K562 (cell line): ENCODE measurements at regions not wholly inside any gene's neighbourhood (a gene's known extent, or its start where the extent isn't known, plus 50 kb on each side); places are given as distances from the start of the nearest gene placed in this dataset.

Experiments used
- ATAC-seq: fragments of 200-7000 bp; cut with Tn5 transposase; 3 replicates; pipeline ENCODE4 v1.9.1; 2020; ENCODE audit warnings: moderate library complexity
- BruUV-seq: library from RNA; stranded (reverse); fragments of 400-500 nt; replicated peaks from 2 replicates; lab custom pipeline; 2021; lab: Mats Ljungman, UMichigan
- CTCF ChIA-PET: fragments of 300-600 bp; formaldehyde crosslinking; extraction: SDS; loops from one replicate; lab custom pipeline; 2021; ENCODE audit warnings: low intra/inter-chr PET ratio; lab: Yijun Ruan, JAX
- POLR2A ChIA-PET: fragments of 300-600, 350-650 bp; sonication (Branson Sonifier 250); formaldehyde crosslinking; extraction: SDS; loops from one replicate; lab custom pipeline; 2021; ENCODE audit warnings: antibody characterized with exemption, inconsistent platforms; lab: Yijun Ruan, JAX
- DNase-seq, 4 experiments: peaks; one replicate each; pipeline versions ENCODE4 v3.0.0 to v3.0.0-alpha.2; 2011 to 2018; ENCODE audit warnings: low spot score in 3 of 4, mixed read lengths in 3 of 4; ENCODE audit errors: extremely low read depth in 1 of 4
- FAIRE-seq: peaks from 2 replicates; lab custom pipeline; 2011; peaks lifted over from hg19 to GRCh38; lab: Jason Lieb, UNC
- H2AFZ ChIP-seq: 2 replicates; pipeline ENCODE4 v1.6.0; 2011; ENCODE audit warnings: low read depth, low read length, control low read depth, inconsistent platforms
- H3K27ac ChIP-seq: fragments of 200-600 bp; 3 replicates; pipeline ENCODE4 v1.8.0; 2011; ENCODE audit warnings: low read depth, mild to moderate bottlenecking, control low read depth, inconsistent platforms, low read length, moderate library complexity, mixed read lengths; ENCODE audit errors: extremely low read depth
- H3K27me3 ChIP-seq, 2 experiments: fragments of 300-600 bp in 1 of 2; 2 replicates in 1 of 2; 3 replicates in 1 of 2; pipeline versions ENCODE4 v1.6.0 to v1.8.0; 2011; ENCODE audit warnings: inconsistent platforms in 2 of 2, low read length in 2 of 2, mild to moderate bottlenecking in 1 of 2, mixed read lengths in 1 of 2, moderate library complexity in 1 of 2; ENCODE audit not compliant: control insufficient read depth in 2 of 2, insufficient read depth in 2 of 2
- H3K36me3 ChIP-seq: fragments of 300-600 bp; 3 replicates; pipeline ENCODE4 v1.8.0; 2011; ENCODE audit warnings: mild to moderate bottlenecking, low read length, inconsistent platforms; ENCODE audit not compliant: control insufficient read depth, insufficient read depth
- H3K4me1 ChIP-seq, 2 experiments: fragments of 200-600 bp in 1 of 2; replicated peaks in 1 of 2; 2 replicates in 1 of 2; 3 replicates in 1 of 2; pipeline versions ENCODE4 v1.5.1 to v1.8.0; 2011; ENCODE audit warnings: inconsistent platforms in 2 of 2, low read length in 2 of 2, mild to moderate bottlenecking in 1 of 2, mixed read lengths in 1 of 2, moderate library complexity in 1 of 2; ENCODE audit not compliant: control insufficient read depth in 2 of 2, insufficient read depth in 2 of 2
- H3K4me2 ChIP-seq: 2 replicates; pipeline ENCODE4 v1.6.1; 2011; ENCODE audit warnings: low read length, control low read depth, inconsistent platforms, mixed read lengths; ENCODE audit not compliant: insufficient read depth
- H3K4me3 ChIP-seq: fragments of 200-600 bp; sonication (generic), shearing (Covaris generic); 2 replicates; pipeline ENCODE4 v1.5.1; 2016; ENCODE audit warnings: control low read depth, inconsistent platforms
- H3K79me2 ChIP-seq: fragments of 200-600 bp; 3 replicates; pipeline ENCODE4 v1.8.0; 2011; ENCODE audit warnings: low read length, inconsistent platforms; ENCODE audit not compliant: control insufficient read depth, insufficient read depth
- H3K9ac ChIP-seq, 2 experiments: 2 replicates each; pipeline versions ENCODE4 v1.6.0 to v1.6.1; 2011; ENCODE audit warnings: low read depth in 2 of 2, low read length in 2 of 2, control low read depth in 1 of 2, inconsistent platforms in 1 of 2, mild to moderate bottlenecking in 1 of 2, mixed read lengths in 1 of 2; ENCODE audit not compliant: insufficient read depth in 1 of 2
- H3K9me1 ChIP-seq: one replicate; pipeline ENCODE4 v1.6.0; 2011; ENCODE audit warnings: inconsistent platforms, mild to moderate bottlenecking, low read length, moderate library complexity; ENCODE audit not compliant: control insufficient read depth, insufficient read depth
- H3K9me3 ChIP-seq: replicated peaks from 2 replicates; pipeline ENCODE4 v1.5.1; 2011; ENCODE audit warnings: low read depth, low read length, inconsistent platforms; ENCODE audit not compliant: control insufficient read depth, insufficient read depth
- H4K20me1 ChIP-seq: replicated peaks from 2 replicates; pipeline ENCODE4 v1.6.1; 2011; ENCODE audit warnings: low read length, inconsistent platforms, mixed read lengths; ENCODE audit not compliant: control insufficient read depth, insufficient read depth
- JUN ChIP-seq, 2 experiments: sonication (generic) in 1 of 2; formaldehyde crosslinking in 1 of 2; IDR thresholded peaks; 2 replicates each; pipeline versions ENCODE4 v1.6.1 to v1.8.0; 2012 to 2022; ENCODE audit warnings: borderline replicate concordance in 2 of 2, mild to moderate bottlenecking in 2 of 2, improper control_type of control experiment in 1 of 2, low read depth in 1 of 2, low read length in 1 of 2, missing genetic modification reagents in 1 of 2
- MECOM ChIP-seq: fragments of 250-450 bp; sonication (Bioruptor Pico); IDR thresholded peaks from 2 replicates; pipeline ENCODE4 v1.8.0; 2022; ENCODE audit warnings: inconsistent platforms
- TAF7 ChIP-seq: fragments of 450-650 bp; IDR thresholded peaks from 2 replicates; pipeline ENCODE4 v1.6.1; 2016; ENCODE audit warnings: missing genetic modification characterization, missing compliant biosample characterization
- TAF9B ChIP-seq: fragments of 450-650 bp; IDR thresholded peaks from 2 replicates; pipeline ENCODE4 v1.6.1; 2018; ENCODE audit warnings: mild to moderate bottlenecking; ENCODE audit not compliant: partially characterized antibody
- WGBS: fragments of 100-300 bp; shearing (Covaris generic); methylation state at CpG from one replicate; pipeline ENCODE4 v1.1.6; 2016; ENCODE audit warnings: low coverage, mixed read lengths; ENCODE audit not compliant: insufficient coverage; ENCODE audit errors: missing lambda C conversion rate; 5-methylcytosine and 5-hydroxymethylcytosine counted together
- in situ Hi-C: fragments of 300-500 bp; cut with MboI; formaldehyde crosslinking; loops from 4 replicates; pipeline ENCODE4 v1.15.0; 2018; ENCODE audit warnings: inconsistent platforms, mixed read lengths
- intact Hi-C: fragments of 100-400 bp; cut with micrococcal nuclease; formaldehyde crosslinking; loops from 2 replicates; pipeline ENCODE4 v1.14.2; 2022
- TF ChIP-seq, protein P1 (sequence below): sonication (generic); formaldehyde crosslinking; IDR thresholded peaks from 2 replicates; pipeline ENCODE4 v1.8.1; 2023; ENCODE audit warnings: mild to moderate bottlenecking, missing genetic modification reagents
- TF ChIP-seq, protein P2 (sequence below): fragments of 450-650 bp; IDR thresholded peaks from 2 replicates; pipeline ENCODE4 v1.7.0; 2016; ENCODE audit warnings: borderline replicate concordance
- TF ChIP-seq, protein P3 (sequence below): fragments of 250-450 bp; sonication (Bioruptor Pico); IDR thresholded peaks from 2 replicates; pipeline ENCODE4 v1.5.0; 2022; ENCODE audit warnings: mild to moderate bottlenecking
- TF ChIP-seq, protein P4 (sequence below): fragments of 250-450 bp; sonication (Bioruptor Pico); IDR thresholded peaks from 2 replicates; pipeline ENCODE4 v1.5.0; 2020; ENCODE audit warnings: mild to moderate bottlenecking, borderline replicate concordance

GRCh38 chr12:3361146-3361545 lies 129.9 kb upstream of the PRMT8 start:
- no peak overlapping the region for H3K4me3 ChIP-seq
- DNase-seq (no peak), ATAC-seq (no peak), FAIRE-seq (no peak)
- in situ Hi-C loops (no loop called here), intact Hi-C loops (no loop called here)
- no peak overlapping the region for H3K9ac ChIP-seq
- POLR2A ChIA-PET, result interaction anchor here (0.7 kb wide), 1 partner anchor 22 kb away, joined by 3 read pairs; no protein-coding TSS in a partner anchor
- H3K27me3 ChIP-seq, result peaks cover 0 to 21% of the 10 kb centered on the region in 2 experiments; a peak in 4 of 5 replicates
- CTCF ChIA-PET, result no interaction called here
- no peak overlapping the region for H3K4me2 ChIP-seq
- TF ChIP-seq, protein P1, sequence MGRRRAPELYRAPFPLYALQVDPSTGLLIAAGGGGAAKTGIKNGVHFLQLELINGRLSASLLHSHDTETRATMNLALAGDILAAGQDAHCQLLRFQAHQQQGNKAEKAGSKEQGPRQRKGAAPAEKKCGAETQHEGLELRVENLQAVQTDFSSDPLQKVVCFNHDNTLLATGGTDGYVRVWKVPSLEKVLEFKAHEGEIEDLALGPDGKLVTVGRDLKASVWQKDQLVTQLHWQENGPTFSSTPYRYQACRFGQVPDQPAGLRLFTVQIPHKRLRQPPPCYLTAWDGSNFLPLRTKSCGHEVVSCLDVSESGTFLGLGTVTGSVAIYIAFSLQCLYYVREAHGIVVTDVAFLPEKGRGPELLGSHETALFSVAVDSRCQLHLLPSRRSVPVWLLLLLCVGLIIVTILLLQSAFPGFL (CRISPR knock-in tag), result no peak
- no peak for TF ChIP-seq TAF7 (tag)
- no peak for TF ChIP-seq TAF9B
- TF ChIP-seq MECOM (CRISPR knock-in tag), result no peak
- H3K36me3 ChIP-seq, result no peaks in the 10 kb centered on the region
- H3K9me3 ChIP-seq, result no peaks in the 10 kb centered on the region
- H2AFZ ChIP-seq, result no peak overlapping the region
- H3K9me1 ChIP-seq, result no peaks in the 10 kb centered on the region
- H3K79me2 ChIP-seq, result no peaks in the 10 kb centered on the region
- 0% methylated on average over 4 of the region's 6 CpGs for WGBS
- no peak overlapping the region for H3K27ac ChIP-seq
- no TSS peak for BruUV-seq
- H3K4me1 ChIP-seq, result no peaks in the 10 kb centered on the region
- no peaks in the 10 kb centered on the region for H4K20me1 ChIP-seq

DNA sequence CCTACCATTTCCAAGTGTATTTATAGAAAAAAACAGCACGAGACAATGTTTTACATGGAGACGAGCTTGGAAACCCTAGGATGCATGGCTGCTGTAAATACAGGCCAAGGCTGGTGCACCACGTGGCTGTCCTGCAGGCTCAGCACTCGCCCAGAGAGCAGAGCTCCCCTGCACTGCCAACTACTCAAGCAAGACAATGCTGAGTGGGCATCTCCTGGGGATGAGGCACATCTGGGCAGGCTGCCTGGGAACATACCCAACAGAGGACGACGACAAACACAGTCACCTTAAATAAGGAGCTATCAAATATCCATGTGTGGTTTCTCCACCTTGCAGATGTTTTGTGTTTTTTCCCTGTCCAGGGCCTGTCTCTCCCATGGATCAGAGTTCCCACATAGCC lies 128.3 kb upstream of the PRMT8 start:
- Histone ChIP-seq H3K4me3 (no peak overlapping the region), H3K36me3 (no peaks in the 10 kb centered on the region), H3K9ac (no peak overlapping the region), H3K27me3 (peaks cover 5 to 30% of the 10 kb centered on the region in 2 experiments; a peak in 4 of 5 replicates), H3K9me1 (no peaks in the 10 kb centered on the region), H3K4me1 (no peaks in the 10 kb centered on the region), H3K9me3 (no peaks in the 10 kb centered on the region), H3K79me2 (no peaks in the 10 kb centered on the region), H4K20me1 (no peaks in the 10 kb centered on the region), H2AFZ (no peak overlapping the region), H3K4me2 (no peak overlapping the region), H3K27ac (no peak overlapping the region)
- ATAC-seq, result no peak
- no peak for FAIRE-seq
- in situ Hi-C loops (no loop called here), intact Hi-C loops (no loop called here)
- WGBS, result 0% methylated on average over 6 of the region's 6 CpGs
- ChIA-PET CTCF (no interaction called here), POLR2A (no interaction called here)
- BruUV-seq, result no TSS peak
- DNase-seq, result no peak
- TF ChIP-seq, protein P2, sequence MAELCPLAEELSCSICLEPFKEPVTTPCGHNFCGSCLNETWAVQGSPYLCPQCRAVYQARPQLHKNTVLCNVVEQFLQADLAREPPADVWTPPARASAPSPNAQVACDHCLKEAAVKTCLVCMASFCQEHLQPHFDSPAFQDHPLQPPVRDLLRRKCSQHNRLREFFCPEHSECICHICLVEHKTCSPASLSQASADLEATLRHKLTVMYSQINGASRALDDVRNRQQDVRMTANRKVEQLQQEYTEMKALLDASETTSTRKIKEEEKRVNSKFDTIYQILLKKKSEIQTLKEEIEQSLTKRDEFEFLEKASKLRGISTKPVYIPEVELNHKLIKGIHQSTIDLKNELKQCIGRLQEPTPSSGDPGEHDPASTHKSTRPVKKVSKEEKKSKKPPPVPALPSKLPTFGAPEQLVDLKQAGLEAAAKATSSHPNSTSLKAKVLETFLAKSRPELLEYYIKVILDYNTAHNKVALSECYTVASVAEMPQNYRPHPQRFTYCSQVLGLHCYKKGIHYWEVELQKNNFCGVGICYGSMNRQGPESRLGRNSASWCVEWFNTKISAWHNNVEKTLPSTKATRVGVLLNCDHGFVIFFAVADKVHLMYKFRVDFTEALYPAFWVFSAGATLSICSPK, result no peak
- no peak for TF ChIP-seq JUN (IDR thresholded peaks at IDR 0.05; ENCODE audit: borderline replicate concordance, low read depth, low read length)
- no peak for TF ChIP-seq JUN (CRISPR knock-in tag; IDR thresholded peaks at IDR 0.05; ENCODE audit: borderline replicate concordance)
- TF ChIP-seq, protein P3, sequence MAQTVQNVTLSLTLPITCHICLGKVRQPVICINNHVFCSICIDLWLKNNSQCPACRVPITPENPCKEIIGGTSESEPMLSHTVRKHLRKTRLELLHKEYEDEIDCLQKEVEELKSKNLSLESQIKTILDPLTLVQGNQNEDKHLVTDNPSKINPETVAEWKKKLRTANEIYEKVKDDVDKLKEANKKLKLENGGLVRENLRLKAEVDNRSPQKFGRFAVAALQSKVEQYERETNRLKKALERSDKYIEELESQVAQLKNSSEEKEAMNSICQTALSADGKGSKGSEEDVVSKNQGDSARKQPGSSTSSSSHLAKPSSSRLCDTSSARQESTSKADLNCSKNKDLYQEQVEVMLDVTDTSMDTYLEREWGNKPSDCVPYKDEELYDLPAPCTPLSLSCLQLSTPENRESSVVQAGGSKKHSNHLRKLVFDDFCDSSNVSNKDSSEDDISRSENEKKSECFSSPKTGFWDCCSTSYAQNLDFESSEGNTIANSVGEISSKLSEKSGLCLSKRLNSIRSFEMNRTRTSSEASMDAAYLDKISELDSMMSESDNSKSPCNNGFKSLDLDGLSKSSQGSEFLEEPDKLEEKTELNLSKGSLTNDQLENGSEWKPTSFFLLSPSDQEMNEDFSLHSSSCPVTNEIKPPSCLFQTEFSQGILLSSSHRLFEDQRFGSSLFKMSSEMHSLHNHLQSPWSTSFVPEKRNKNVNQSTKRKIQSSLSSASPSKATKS (CRISPR knock-in tag), result no peak
- TF ChIP-seq, protein P4, sequence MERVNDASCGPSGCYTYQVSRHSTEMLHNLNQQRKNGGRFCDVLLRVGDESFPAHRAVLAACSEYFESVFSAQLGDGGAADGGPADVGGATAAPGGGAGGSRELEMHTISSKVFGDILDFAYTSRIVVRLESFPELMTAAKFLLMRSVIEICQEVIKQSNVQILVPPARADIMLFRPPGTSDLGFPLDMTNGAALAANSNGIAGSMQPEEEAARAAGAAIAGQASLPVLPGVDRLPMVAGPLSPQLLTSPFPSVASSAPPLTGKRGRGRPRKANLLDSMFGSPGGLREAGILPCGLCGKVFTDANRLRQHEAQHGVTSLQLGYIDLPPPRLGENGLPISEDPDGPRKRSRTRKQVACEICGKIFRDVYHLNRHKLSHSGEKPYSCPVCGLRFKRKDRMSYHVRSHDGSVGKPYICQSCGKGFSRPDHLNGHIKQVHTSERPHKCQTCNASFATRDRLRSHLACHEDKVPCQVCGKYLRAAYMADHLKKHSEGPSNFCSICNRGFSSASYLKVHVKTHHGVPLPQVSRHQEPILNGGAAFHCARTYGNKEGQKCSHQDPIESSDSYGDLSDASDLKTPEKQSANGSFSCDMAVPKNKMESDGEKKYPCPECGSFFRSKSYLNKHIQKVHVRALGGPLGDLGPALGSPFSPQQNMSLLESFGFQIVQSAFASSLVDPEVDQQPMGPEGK, result no peak
